HL-60 (cell line): ENCODE measurements at regions not wholly inside any gene's neighbourhood (a gene's known extent, or its start where the extent isn't known, plus 50 kb on each side); places are given as distances from the start of the nearest gene placed in this dataset.

ENCODE experiments used
- POLR2AphosphoS5 ChIP-seq: IDR thresholded peaks from 2 replicates; pipeline ENCODE4 v1.6.1; 2012; ENCODE audit warnings: low read depth
- TF ChIP-seq, protein P1 (sequence below): IDR thresholded peaks from one replicate; pipeline ENCODE4 v1.5.1; 2011; ENCODE audit warnings: low read length, control low read depth, inconsistent platforms; ENCODE audit not compliant: insufficient read depth

DNA sequence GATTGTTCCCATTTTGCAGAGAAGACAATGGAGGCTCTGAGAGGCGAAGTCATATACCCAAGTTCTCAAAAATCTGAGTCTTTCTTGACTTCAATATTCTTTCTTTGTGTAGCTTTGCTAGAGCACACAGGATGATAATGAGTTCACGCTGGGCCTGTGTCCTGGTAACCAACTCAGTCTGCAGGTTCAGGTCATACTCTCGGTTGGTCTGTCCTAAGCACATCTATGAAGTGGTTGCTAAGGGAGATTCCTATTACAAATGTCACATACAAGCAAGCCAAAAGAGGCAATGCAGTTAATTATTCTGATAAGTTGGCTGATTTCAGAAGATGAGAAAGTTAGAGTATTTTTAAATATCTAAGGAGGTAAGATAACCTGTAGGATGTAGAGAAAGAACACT lies 481.0 kb downstream of the SOX6 start:
- TF ChIP-seq, protein P1, sequence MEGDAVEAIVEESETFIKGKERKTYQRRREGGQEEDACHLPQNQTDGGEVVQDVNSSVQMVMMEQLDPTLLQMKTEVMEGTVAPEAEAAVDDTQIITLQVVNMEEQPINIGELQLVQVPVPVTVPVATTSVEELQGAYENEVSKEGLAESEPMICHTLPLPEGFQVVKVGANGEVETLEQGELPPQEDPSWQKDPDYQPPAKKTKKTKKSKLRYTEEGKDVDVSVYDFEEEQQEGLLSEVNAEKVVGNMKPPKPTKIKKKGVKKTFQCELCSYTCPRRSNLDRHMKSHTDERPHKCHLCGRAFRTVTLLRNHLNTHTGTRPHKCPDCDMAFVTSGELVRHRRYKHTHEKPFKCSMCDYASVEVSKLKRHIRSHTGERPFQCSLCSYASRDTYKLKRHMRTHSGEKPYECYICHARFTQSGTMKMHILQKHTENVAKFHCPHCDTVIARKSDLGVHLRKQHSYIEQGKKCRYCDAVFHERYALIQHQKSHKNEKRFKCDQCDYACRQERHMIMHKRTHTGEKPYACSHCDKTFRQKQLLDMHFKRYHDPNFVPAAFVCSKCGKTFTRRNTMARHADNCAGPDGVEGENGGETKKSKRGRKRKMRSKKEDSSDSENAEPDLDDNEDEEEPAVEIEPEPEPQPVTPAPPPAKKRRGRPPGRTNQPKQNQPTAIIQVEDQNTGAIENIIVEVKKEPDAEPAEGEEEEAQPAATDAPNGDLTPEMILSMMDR = no peak
- no peak for TF ChIP-seq POLR2AphosphoS5
